RWPE1 (cell line): ENCODE measurements at regions not wholly inside any gene's neighbourhood (a gene's known extent, or its start where the extent isn't known, plus 50 kb on each side); places are given as distances from the start of the nearest gene placed in this dataset.

Experiments used
- CTCF ChIA-PET: fragments of 350-600 bp; sonication (Branson Sonifier 250); formaldehyde crosslinking; extraction: SDS; loops from one replicate; lab custom pipeline; 2021; lab: Yijun Ruan, JAX
- POLR2A ChIA-PET: fragments of 400-600 bp; formaldehyde crosslinking; extraction: SDS; loops from one replicate; lab custom pipeline; 2020; ENCODE audit warnings: antibody characterized with exemption; ENCODE audit not compliant: low non-redundant PET; lab: Yijun Ruan, JAX
- DNase-seq: peaks from one replicate; pipeline ENCODE4 v3.0.0; 2012; ENCODE audit warnings: low spot score
- H3K27ac ChIP-seq: fragments of 450-650 bp; 2 replicates; pipeline ENCODE4 v1.5.1; 2017
- TF ChIP-seq, protein P1 (sequence below): fragments of 450-650 bp; conservative IDR thresholded peaks from 2 replicates; pipeline ENCODE4 v1.5.1; 2017; ENCODE audit warnings: low read depth, mild to moderate bottlenecking

DNA sequence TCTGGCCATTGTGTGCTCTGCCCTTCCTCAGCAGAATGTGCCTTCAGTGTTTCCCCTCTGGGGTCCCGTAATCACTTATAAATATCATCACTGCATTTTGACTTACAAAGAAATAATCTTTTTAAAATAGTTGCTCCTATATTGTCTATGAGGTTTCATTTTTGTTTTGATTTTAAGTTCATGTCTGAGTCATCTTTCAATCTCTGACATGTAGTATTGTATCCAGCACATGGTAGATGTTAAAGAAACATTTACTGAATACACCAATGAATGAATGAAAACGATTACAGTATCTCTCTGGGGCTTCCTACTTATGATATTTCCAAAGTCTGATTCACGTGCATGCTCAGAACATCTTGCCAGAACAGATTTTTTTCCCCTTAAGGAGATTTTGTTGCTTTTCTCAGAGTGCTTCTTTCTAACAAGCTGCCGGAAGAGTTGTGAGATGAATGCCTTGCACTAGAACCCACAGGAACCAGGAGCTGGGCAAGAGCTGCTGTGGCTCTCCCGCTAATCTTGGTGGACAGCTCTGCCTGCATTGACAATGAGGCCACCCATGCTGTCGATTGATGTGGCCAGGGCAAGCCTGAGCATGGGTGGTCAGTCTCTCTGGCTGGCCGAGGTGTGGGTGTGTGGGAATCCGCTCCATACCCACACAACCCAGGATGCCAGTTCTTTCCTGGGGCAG is 199.4 kb downstream of the CYRIA start:
- POLR2A ChIA-PET: no interaction called here
- no peak for DNase-seq
- no peak overlapping the region for H3K27ac ChIP-seq
- TF ChIP-seq, protein P1, sequence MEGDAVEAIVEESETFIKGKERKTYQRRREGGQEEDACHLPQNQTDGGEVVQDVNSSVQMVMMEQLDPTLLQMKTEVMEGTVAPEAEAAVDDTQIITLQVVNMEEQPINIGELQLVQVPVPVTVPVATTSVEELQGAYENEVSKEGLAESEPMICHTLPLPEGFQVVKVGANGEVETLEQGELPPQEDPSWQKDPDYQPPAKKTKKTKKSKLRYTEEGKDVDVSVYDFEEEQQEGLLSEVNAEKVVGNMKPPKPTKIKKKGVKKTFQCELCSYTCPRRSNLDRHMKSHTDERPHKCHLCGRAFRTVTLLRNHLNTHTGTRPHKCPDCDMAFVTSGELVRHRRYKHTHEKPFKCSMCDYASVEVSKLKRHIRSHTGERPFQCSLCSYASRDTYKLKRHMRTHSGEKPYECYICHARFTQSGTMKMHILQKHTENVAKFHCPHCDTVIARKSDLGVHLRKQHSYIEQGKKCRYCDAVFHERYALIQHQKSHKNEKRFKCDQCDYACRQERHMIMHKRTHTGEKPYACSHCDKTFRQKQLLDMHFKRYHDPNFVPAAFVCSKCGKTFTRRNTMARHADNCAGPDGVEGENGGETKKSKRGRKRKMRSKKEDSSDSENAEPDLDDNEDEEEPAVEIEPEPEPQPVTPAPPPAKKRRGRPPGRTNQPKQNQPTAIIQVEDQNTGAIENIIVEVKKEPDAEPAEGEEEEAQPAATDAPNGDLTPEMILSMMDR: no peak
- CTCF ChIA-PET: no interaction called here

DNA sequence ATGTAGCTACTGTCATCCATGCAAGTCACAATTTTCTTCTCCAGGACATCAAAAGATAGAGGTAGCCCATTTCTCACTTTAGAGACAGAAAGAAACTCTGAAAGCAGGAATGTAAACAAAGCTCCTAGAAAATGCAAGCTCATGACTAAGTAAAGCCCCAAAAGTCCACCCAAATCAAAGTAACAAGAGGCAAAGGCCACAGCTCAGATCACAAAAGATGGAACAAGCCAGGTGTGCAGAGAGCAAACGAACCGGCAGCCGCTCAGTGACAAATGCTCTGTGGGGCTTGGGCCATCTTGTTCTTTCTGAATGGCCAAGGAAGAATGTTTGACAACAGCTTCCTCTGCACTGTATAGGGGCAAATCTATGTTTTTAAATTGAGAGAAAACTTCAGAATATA is 201.0 kb downstream of the CYRIA start:
- ChIA-PET POLR2A (no interaction called here), CTCF (interaction anchor here (0.6 kb wide), 3 partner anchors 153 to 613 kb away, joined by 3 to 6 read pairs (median 4); no protein-coding TSS in a partner anchor)
- no peak overlapping the region for H3K27ac ChIP-seq
- TF ChIP-seq, protein P1: no peak
- no peak for DNase-seq

DNA sequence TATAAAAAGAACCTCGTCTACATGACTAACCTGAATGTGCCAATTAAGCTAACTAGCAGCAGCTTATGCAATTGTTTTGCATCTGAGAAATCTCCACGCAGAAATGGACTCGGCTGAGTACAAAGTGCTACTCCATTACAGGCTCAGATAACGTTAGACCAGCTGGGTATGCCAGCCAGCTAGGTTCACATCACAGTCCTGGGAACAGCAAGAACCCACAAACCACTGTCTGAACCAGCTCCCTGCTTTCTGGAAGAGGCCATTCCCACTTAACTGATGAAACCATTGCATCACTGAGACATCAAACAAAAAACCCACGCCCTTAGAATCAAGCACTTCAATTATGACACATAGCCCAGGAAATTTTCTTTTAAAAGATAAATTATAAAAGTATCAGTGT is 202.7 kb downstream of the CYRIA start:
- H3K27ac ChIP-seq: no peak overlapping the region
- ChIA-PET POLR2A (no interaction called here), CTCF (interaction anchor here (0.6 kb wide), 1 partner anchor 35 kb away, joined by 4 read pairs; no protein-coding TSS in a partner anchor)
- TF ChIP-seq, protein P1: no peak
- no peak for DNase-seq

DNA sequence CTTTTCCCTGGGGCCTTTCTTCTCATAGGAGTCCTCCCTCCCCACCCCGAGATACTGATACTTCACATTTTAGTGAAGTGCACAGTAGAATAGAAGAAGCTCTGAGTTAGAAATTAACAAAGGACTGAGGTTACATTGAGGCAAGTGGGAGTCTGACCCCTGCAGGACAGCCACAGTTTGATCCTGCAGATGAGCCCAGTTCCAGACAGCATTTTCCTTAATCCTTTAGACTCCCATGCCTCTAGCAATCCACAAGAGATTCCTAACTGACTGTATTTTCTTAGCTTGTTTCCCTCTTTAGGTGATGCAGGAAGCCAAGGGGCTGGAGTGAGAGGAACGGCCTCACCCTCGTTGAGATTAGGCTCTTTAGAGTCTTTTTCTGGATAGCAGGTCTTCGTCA is 204.0 kb downstream of the CYRIA start:
- TF ChIP-seq, protein P1: no peak
- CTCF ChIA-PET: no interaction called here
- no peak overlapping the region for H3K27ac ChIP-seq
- POLR2A ChIA-PET: no interaction called here
- DNase-seq: no peak

DNA sequence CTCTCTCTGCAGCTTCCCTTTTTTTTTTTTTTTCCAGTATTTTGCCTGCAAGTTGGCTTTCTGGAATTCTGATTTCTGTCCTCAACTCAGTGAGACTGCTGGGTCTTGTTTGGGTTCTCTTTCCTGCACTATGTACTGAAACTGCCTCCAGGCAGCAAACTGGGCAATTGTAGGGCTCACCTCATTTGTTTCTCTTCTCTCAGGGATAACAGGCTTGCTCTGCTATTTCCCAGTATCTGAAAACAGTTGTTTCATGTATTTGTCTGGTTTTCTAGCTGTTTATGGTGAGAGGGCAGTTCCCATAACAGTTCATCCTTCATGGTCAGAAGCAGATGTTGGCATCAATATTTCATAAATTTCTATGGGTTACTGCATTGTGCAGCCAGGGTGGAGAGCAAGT is 206.0 kb downstream of the CYRIA start:
- no peak overlapping the region for H3K27ac ChIP-seq
- TF ChIP-seq, protein P1: no peak
- DNase-seq: no peak
- ChIA-PET CTCF (interaction anchor here (0.6 kb wide), 2 partner anchors 20 to 45 kb away, joined by 4 read pairs; no protein-coding TSS in a partner anchor), POLR2A (no interaction called here)

DNA sequence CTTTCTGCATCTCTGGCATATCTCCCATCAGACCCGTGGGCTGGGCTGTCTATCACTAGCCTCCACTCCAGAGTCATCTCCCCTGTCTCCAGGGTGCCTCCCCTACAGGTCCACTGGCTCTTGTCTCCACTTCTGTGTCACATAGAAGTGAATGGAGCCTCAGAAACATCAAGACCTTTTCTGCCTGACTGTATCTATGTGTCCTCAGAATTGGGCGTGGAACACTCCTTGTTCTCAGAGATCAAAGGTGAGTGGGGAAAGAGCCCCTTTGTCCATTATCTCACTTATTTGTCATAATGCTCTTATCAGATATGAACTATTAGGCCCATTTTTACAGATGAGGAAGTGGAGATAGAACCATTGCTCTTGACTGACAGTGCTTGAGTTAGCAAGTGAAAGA is 211.0 kb downstream of the CYRIA start:
- no peak overlapping the region for H3K27ac ChIP-seq
- ChIA-PET POLR2A (no interaction called here), CTCF (no interaction called here)
- no peak for DNase-seq
- TF ChIP-seq, protein P1: no peak
